ENCODE measurements at regions not wholly inside any gene's neighbourhood (a gene's known extent, or its start where the extent isn't known, plus 50 kb on each side); places are given as distances from the start of the nearest gene placed in this dataset.

GRCh38 chr1:238346340-238346739 lies 455.6 kb upstream of the ZP4 start:
- TF ChIP-seq, protein P1, sequence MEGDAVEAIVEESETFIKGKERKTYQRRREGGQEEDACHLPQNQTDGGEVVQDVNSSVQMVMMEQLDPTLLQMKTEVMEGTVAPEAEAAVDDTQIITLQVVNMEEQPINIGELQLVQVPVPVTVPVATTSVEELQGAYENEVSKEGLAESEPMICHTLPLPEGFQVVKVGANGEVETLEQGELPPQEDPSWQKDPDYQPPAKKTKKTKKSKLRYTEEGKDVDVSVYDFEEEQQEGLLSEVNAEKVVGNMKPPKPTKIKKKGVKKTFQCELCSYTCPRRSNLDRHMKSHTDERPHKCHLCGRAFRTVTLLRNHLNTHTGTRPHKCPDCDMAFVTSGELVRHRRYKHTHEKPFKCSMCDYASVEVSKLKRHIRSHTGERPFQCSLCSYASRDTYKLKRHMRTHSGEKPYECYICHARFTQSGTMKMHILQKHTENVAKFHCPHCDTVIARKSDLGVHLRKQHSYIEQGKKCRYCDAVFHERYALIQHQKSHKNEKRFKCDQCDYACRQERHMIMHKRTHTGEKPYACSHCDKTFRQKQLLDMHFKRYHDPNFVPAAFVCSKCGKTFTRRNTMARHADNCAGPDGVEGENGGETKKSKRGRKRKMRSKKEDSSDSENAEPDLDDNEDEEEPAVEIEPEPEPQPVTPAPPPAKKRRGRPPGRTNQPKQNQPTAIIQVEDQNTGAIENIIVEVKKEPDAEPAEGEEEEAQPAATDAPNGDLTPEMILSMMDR (conservative IDR thresholded peaks at IDR 0.05): no peak
- TF ChIP-seq EZH2 (IDR thresholded peaks at IDR 0.05; ENCODE audit: low read depth): no peak
